ENCODE measurements at regions not wholly inside any gene's neighbourhood (a gene's known extent, or its start where the extent isn't known, plus 50 kb on each side); places are given as distances from the start of the nearest gene placed in this dataset.

- TF ChIP-seq CTCF (IDR thresholded peaks at IDR 0.05 in 8 of 11, conservative IDR thresholded peaks at IDR 0.05 in 3 of 11): no peak
- TF ChIP-seq POLR2A (IDR thresholded peaks at IDR 0.05): no peak
- TF ChIP-seq POLR2AphosphoS5 (IDR thresholded peaks at IDR 0.05): no peak
- Histone ChIP-seq H3K27me3 (replicated peaks in 1 of 7) (no peaks in the 10 kb centered on the region), H3K4me1 (no peaks in the 10 kb centered on the region), H3K9me3 (peaks cover 0 to 6% (median 0%) of the 10 kb centered on the region in 8 donors), H3K36me3 (no peaks in the 10 kb centered on the region), H3K27ac (no peak overlapping the region), H3K4me3 (no peak overlapping the region)
- intact Hi-C loops (cut with DNase I; ENCODE audit: low total_unique reads): no loop called here
- no peak for DNase-seq
These were observed 197.3 kb upstream of the PGRMC2 start for GRCh38 chr4:128484896-128485295.

GRCh38 chr4:128483816-128484215 lies 196.2 kb upstream of the PGRMC2 start:
- no peak for DNase-seq
- no peaks in the 10 kb centered on the region for H3K4me1 ChIP-seq
- no peaks in the 10 kb centered on the region for H3K36me3 ChIP-seq
- H3K27ac ChIP-seq: no peak overlapping the region
- TF ChIP-seq POLR2A (IDR thresholded peaks at IDR 0.05) (no peak), POLR2AphosphoS5 (IDR thresholded peaks at IDR 0.05) (no peak), CTCF (IDR thresholded peaks at IDR 0.05 in 8 of 11, conservative IDR thresholded peaks at IDR 0.05 in 3 of 11) (no peak)
- intact Hi-C loops (cut with DNase I; ENCODE audit: low total_unique reads): no loop called here
- H3K27me3 ChIP-seq (replicated peaks in 1 of 7): no peaks in the 10 kb centered on the region
- 22 to 46% (median 36%) methylated on average over 2 of the region's 2 CpGs for WGBS, 5 donors
- H3K9me3 ChIP-seq: peaks cover 0 to 6% (median 0%) of the 10 kb centered on the region in 8 donors
- H3K4me3 ChIP-seq: no peak overlapping the region

- H3K36me3 ChIP-seq: no peaks in the 10 kb centered on the region
- H3K27me3 ChIP-seq (replicated peaks in 1 of 7): no peaks in the 10 kb centered on the region
- no peaks in the 10 kb centered on the region for H3K4me1 ChIP-seq
- no peak for DNase-seq
- H3K9me3 ChIP-seq: peaks cover 0 to 6% (median 0%) of the 10 kb centered on the region in 8 donors
- H3K27ac ChIP-seq: no peak overlapping the region
- TF ChIP-seq POLR2A (IDR thresholded peaks at IDR 0.05) (no peak), CTCF (IDR thresholded peaks at IDR 0.05 in 8 of 11, conservative IDR thresholded peaks at IDR 0.05 in 3 of 11) (no peak), POLR2AphosphoS5 (IDR thresholded peaks at IDR 0.05) (no peak)
- intact Hi-C loops (cut with DNase I; ENCODE audit: low total_unique reads): no loop called here
- no peak overlapping the region for H3K4me3 ChIP-seq
- WGBS, 5 donors: 91 to 100% (median 97%) methylated on average over 2 of the region's 2 CpGs
These were observed 195.4 kb upstream of the PGRMC2 start for GRCh38 chr4:128483041-128483440.

- WGBS, 5 donors: 44 to 69% (median 69%) methylated on average over 1 of the region's 1 CpG
- DNase-seq: no peak
- intact Hi-C loops (cut with DNase I; ENCODE audit: low total_unique reads): no loop called here
These were observed 194.3 kb upstream of the PGRMC2 start for GRCh38 chr4:128481752-128482480.

More at GRCh38 chr4:128481752-128482480, 194.3 kb upstream of the PGRMC2 start:
- peaks cover 0 to 6% (median 0%) of the 10 kb centered on the region in 8 donors for H3K9me3 ChIP-seq
- no peak overlapping the region for H3K27ac ChIP-seq
- no peak overlapping the region for H3K4me3 ChIP-seq
- H3K4me1 ChIP-seq: no peaks in the 10 kb centered on the region
- TF ChIP-seq POLR2A (IDR thresholded peaks at IDR 0.05): no peak
- no peak for TF ChIP-seq POLR2AphosphoS5 (IDR thresholded peaks at IDR 0.05)
- TF ChIP-seq CTCF (IDR thresholded peaks at IDR 0.05 in 8 of 11, conservative IDR thresholded peaks at IDR 0.05 in 3 of 11): no peak
- no peaks in the 10 kb centered on the region for H3K36me3 ChIP-seq
- H3K27me3 ChIP-seq (replicated peaks in 1 of 7): no peaks in the 10 kb centered on the region
